Vagina (tissue), 2 donors: ENCODE measurements at regions not wholly inside any gene's neighbourhood (a gene's known extent, or its start where the extent isn't known, plus 50 kb on each side); places are given as distances from the start of the nearest gene placed in this dataset.
"Not testable (repeated sequence)": the region's sequence is repeated elsewhere in the genome, so short reads cannot be mapped to it uniquely, and the experiment has no call there.

ENCODE experiments used
- DNase-seq, 2 donors: peaks; one replicate each; pipeline ENCODE4 v3.0.0-alpha.2; 2017; ENCODE audit errors: extremely low spot score in 2 of 2
- H3K27ac ChIP-seq: fragments of 200-600 bp; sonication (generic); one replicate; pipeline ENCODE4 v1.5.1; 2019
- H3K27me3 ChIP-seq: fragments of 200-600 bp; sonication (generic); one replicate; pipeline ENCODE4 v1.5.1; 2019
- H3K36me3 ChIP-seq, 2 donors: fragments of 200-600 bp; sonication (generic); one replicate each; pipeline ENCODE4 v1.5.1; 2017 to 2019
- H3K4me1 ChIP-seq: fragments of 200-600 bp; sonication (generic); one replicate; pipeline ENCODE4 v1.5.1; 2019
- H3K4me3 ChIP-seq, 2 donors: fragments of 200-600 bp; sonication (generic); 1 replicate in 1 of 2; 2 replicates in 1 of 2; pipeline ENCODE4 v1.5.1; 2016 to 2019
- H3K9me3 ChIP-seq: fragments of 200-600 bp; sonication (generic); one replicate; pipeline ENCODE4 v1.5.1; 2019
- POLR2A ChIP-seq, 2 donors: fragments of 450-650 bp; IDR thresholded peaks; one replicate each; pipeline ENCODE4 v1.6.1; 2017; ENCODE audit warnings: antibody characterized with exemption in 2 of 2, mild to moderate bottlenecking in 2 of 2, moderate library complexity in 2 of 2
- POLR2AphosphoS5 ChIP-seq, 2 donors: sonication (generic); formaldehyde crosslinking; IDR thresholded peaks; one replicate each; pipeline ENCODE4 v1.9.0; 2017; ENCODE audit warnings: antibody characterized with exemption in 2 of 2, mild to moderate bottlenecking in 2 of 2, low read depth in 1 of 2; ENCODE audit not compliant: insufficient read depth in 1 of 2
- intact Hi-C: fragments of 100-400 bp; cut with DNase I; formaldehyde crosslinking; loops from one replicate; pipeline ENCODE4 v1.15.1; 2023
- TF ChIP-seq, protein P1 (sequence below), 3 experiments: fragments of 450-650 bp in 2 of 3; fragments of 200-600 bp in 1 of 3; sonication (generic) in 1 of 3; IDR thresholded peaks; one replicate each; pipeline ENCODE4 v1.5.1; 2017 to 2019; ENCODE audit warnings: antibody characterized with exemption in 3 of 3, mild to moderate bottlenecking in 2 of 3, moderate library complexity in 2 of 3

- H3K27ac ChIP-seq: no peak overlapping the region
- TF ChIP-seq, protein P1, sequence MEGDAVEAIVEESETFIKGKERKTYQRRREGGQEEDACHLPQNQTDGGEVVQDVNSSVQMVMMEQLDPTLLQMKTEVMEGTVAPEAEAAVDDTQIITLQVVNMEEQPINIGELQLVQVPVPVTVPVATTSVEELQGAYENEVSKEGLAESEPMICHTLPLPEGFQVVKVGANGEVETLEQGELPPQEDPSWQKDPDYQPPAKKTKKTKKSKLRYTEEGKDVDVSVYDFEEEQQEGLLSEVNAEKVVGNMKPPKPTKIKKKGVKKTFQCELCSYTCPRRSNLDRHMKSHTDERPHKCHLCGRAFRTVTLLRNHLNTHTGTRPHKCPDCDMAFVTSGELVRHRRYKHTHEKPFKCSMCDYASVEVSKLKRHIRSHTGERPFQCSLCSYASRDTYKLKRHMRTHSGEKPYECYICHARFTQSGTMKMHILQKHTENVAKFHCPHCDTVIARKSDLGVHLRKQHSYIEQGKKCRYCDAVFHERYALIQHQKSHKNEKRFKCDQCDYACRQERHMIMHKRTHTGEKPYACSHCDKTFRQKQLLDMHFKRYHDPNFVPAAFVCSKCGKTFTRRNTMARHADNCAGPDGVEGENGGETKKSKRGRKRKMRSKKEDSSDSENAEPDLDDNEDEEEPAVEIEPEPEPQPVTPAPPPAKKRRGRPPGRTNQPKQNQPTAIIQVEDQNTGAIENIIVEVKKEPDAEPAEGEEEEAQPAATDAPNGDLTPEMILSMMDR (IDR thresholded peaks at IDR 0.05): no peak
- no peak for TF ChIP-seq POLR2AphosphoS5 (IDR thresholded peaks at IDR 0.05; ENCODE audit: insufficient read depth in 1 of 2, low read depth in 1 of 2)
- no peak for TF ChIP-seq POLR2A (IDR thresholded peaks at IDR 0.05)
- no peaks in the 10 kb centered on the region for H3K27me3 ChIP-seq
- no peak for DNase-seq
- no peaks in the 10 kb centered on the region for H3K36me3 ChIP-seq
- H3K4me3 ChIP-seq: no peak overlapping the region
- H3K4me1 ChIP-seq: no peaks in the 10 kb centered on the region
- H3K9me3 ChIP-seq: no peaks in the 10 kb centered on the region
- intact Hi-C loops: no loop called here
Observed at GRCh38 chr1:242813490-242814091, 289.1 kb upstream of the PLD5 start.

GRCh38 chr1:242811092-242811840 lies 286.8 kb upstream of the PLD5 start:
- DNase-seq: no peak
- TF ChIP-seq POLR2A (IDR thresholded peaks at IDR 0.05) (no peak), POLR2AphosphoS5 (IDR thresholded peaks at IDR 0.05; ENCODE audit: insufficient read depth in 1 of 2, low read depth in 1 of 2) (no peak)
- TF ChIP-seq, protein P1 (IDR thresholded peaks at IDR 0.05): no peak
- Histone ChIP-seq H3K27ac (no peak overlapping the region), H3K36me3 (no peaks in the 10 kb centered on the region), H3K4me1 (no peaks in the 10 kb centered on the region), H3K4me3 (no peak overlapping the region), H3K27me3 (no peaks in the 10 kb centered on the region), H3K9me3 (no peaks in the 10 kb centered on the region)
- intact Hi-C loops: no loop called here

- Histone ChIP-seq H3K27ac (no peak overlapping the region), H3K4me1 (no peaks in the 10 kb centered on the region), H3K27me3 (no peaks in the 10 kb centered on the region), H3K9me3 (no peaks in the 10 kb centered on the region), H3K4me3 (no peak overlapping the region), H3K36me3 (no peaks in the 10 kb centered on the region)
- TF ChIP-seq POLR2A (IDR thresholded peaks at IDR 0.05) (no peak), POLR2AphosphoS5 (IDR thresholded peaks at IDR 0.05; ENCODE audit: insufficient read depth in 1 of 2, low read depth in 1 of 2) (no peak)
- TF ChIP-seq, protein P1 (IDR thresholded peaks at IDR 0.05): no peak
- DNase-seq: no peak
- intact Hi-C loops: no loop called here
Observed at GRCh38 chr1:242806324-242806723, 281.8 kb upstream of the PLD5 start.

- H3K27me3 ChIP-seq, H3K27ac ChIP-seq, H3K4me3 ChIP-seq, DNase-seq, H3K36me3 ChIP-seq, H3K4me1 ChIP-seq, intact Hi-C loops, H3K9me3 ChIP-seq: not testable (repeated sequence)
Observed at GRCh38 chr1:242805360-242805759, 280.9 kb upstream of the PLD5 start.

GRCh38 chr1:242802973-242803372 lies 278.5 kb upstream of the PLD5 start:
- H3K4me3 ChIP-seq: no peak overlapping the region
- no peaks in the 10 kb centered on the region for H3K9me3 ChIP-seq
- DNase-seq: no peak
- intact Hi-C loops: no loop called here
- no peak overlapping the region for H3K27ac ChIP-seq
- no peaks in the 10 kb centered on the region for H3K27me3 ChIP-seq
- TF ChIP-seq, protein P1 (IDR thresholded peaks at IDR 0.05): no peak
- TF ChIP-seq POLR2AphosphoS5 (IDR thresholded peaks at IDR 0.05; ENCODE audit: insufficient read depth in 1 of 2, low read depth in 1 of 2): no peak
- no peak for TF ChIP-seq POLR2A (IDR thresholded peaks at IDR 0.05)
- no peaks in the 10 kb centered on the region for H3K36me3 ChIP-seq
- no peaks in the 10 kb centered on the region for H3K4me1 ChIP-seq
